ENCODE measurements at regions not wholly inside any gene's neighbourhood (a gene's known extent, or its start where the extent isn't known, plus 50 kb on each side); places are given as distances from the start of the nearest gene placed in this dataset.

GRCh38 chr18:76557026-76557575 is 62.1 kb upstream of the ZNF516 start:
- Mint-ChIP-seq H3K27me3 (ENCODE audit: low read depth) (peaks cover 9% of the 10 kb centered on the region), H3K27ac (no peak overlapping the region), H3K9me3 (no peaks in the 10 kb centered on the region), H3K4me1 (peaks cover 8% of the 10 kb centered on the region in 2 experiments), H3K36me3 (ENCODE audit: insufficient read depth in 1 of 3, low read depth in 3 of 3) (no peaks in the 10 kb centered on the region), H3K4me3 (no peak overlapping the region)
- H3K27me3 ChIP-seq (ENCODE audit: insufficient read depth, low read length), result no peaks in the 10 kb centered on the region
- H2BK15ac ChIP-seq (ENCODE audit: low read depth, low read length), result no peak overlapping the region
- H3K14ac ChIP-seq (ENCODE audit: insufficient read depth, low read length), result no peak overlapping the region
- H3T11ph ChIP-seq (ENCODE audit: low read length), result no peak overlapping the region
- no peak for DNase-seq
- no peak overlapping the region for H2BK5ac ChIP-seq (ENCODE audit: insufficient read length, low read length)
- no peak overlapping the region for H2BK12ac ChIP-seq (ENCODE audit: insufficient read length, low read depth, low read length)
- no peak overlapping the region for H3K18ac ChIP-seq (ENCODE audit: insufficient read length, low read depth, low read length)
- H3K79me2 ChIP-seq (ENCODE audit: insufficient read depth, low read length), result no peaks in the 10 kb centered on the region
- no peak overlapping the region for H3K9ac ChIP-seq (ENCODE audit: extremely low read depth, insufficient read length, low read length)
- H3K4me1 ChIP-seq (ENCODE audit: insufficient read depth, low read length), result no peaks in the 10 kb centered on the region
- H3K9me3 ChIP-seq (ENCODE audit: control insufficient read depth, low read depth, low read length), result no peaks in the 10 kb centered on the region
- no peak overlapping the region for H4K91ac ChIP-seq (ENCODE audit: insufficient read length, low read depth, low read length)
- H3K79me1 ChIP-seq (ENCODE audit: insufficient read depth, low read depth, low read length, poor library complexity, severe bottlenecking), result no peaks in the 10 kb centered on the region
- H3K23ac ChIP-seq (ENCODE audit: insufficient read length, low read depth, low read length), result no peak overlapping the region
- no peak overlapping the region for H2BK120ac ChIP-seq (ENCODE audit: low read depth, low read length, poor library complexity, severe bottlenecking)
- H4K5ac ChIP-seq (ENCODE audit: insufficient read length, low read depth, low read length), result no peak overlapping the region
- no peak overlapping the region for H2AK5ac ChIP-seq (ENCODE audit: insufficient read length, low read length)
- H3K27ac ChIP-seq (ENCODE audit: insufficient read length, low read depth, low read length), result no peak overlapping the region
- no peak overlapping the region for H3K4me2 ChIP-seq (ENCODE audit: insufficient read depth, insufficient read length, low read length)
- H4K20me1 ChIP-seq (ENCODE audit: control insufficient read depth, insufficient read depth, insufficient read length), result no peaks in the 10 kb centered on the region
- no peak for TF ChIP-seq CTCF (conservative IDR thresholded peaks at IDR 0.05)
- WGBS (ENCODE audit: extremely low coverage, insufficient read length, low lambda C conversion rate), result no CpG with 5 or more reads among the region's 10 CpGs
- H2AFZ ChIP-seq (ENCODE audit: low read length), result no peak overlapping the region
- no peaks in the 10 kb centered on the region for H3K23me2 ChIP-seq (ENCODE audit: insufficient read length, low read depth, low read length, poor library complexity, severe bottlenecking)
- H4K8ac ChIP-seq (replicated peaks; ENCODE audit: insufficient read length, low read depth, low read length), result no peak overlapping the region
- no peak overlapping the region for H3K56ac ChIP-seq (ENCODE audit: insufficient read length, low read depth, low read length)
- no peak overlapping the region for H3K4ac ChIP-seq (ENCODE audit: low read depth, low read length)
- H2BK20ac ChIP-seq (ENCODE audit: low read depth, low read length, poor library complexity, severe bottlenecking), result no peak overlapping the region
